ENCODE measurements at regions not wholly inside any gene's neighbourhood (a gene's known extent, or its start where the extent isn't known, plus 50 kb on each side); places are given as distances from the start of the nearest gene placed in this dataset.

DNA sequence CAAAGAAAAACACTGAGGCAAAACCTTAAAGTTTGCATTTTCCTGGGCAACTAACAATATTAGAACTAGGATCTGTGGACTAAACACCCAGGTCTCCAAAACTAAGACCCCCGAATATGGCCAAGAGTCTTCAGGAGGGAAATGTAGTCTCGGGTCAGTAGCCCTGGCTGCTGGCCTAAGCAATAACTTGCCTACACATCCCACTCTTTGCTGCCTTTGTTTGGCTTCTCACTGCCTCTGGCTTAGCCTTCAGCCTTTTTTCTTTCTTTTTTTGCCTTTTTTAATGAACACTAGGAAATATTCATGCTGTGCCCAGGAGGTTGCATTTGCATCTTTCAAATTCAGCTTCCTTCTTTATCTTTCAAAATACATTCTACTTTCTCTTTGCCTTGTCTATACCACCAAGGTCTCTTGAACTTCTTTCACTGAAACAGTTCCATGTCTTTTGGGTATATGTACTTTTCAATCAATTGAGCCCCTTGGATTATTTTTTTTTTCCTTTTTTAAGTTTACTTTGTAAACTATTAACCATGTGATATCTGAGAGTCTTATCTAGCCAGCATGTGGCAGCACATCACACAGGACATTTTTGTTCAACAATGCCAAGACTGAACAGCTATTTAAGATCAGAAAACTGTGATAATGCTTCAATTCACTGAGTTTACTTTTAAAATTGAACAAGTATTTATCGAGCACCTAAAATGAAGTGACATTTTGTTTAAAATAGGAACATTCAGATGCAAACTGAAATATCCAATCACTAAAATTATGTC lies 165.0 kb upstream of the TRPC6 start:
- Histone ChIP-seq H3K4me1 (ENCODE audit: control insufficient read depth in 5 of 5, insufficient read depth in 5 of 5, low read length in 5 of 5) (peaks cover 0 to 37% (median 0%) of the 10 kb centered on the region in 5 donors), H3K4me3 (no peak overlapping the region), H3K36me3 (ENCODE audit: control insufficient read depth in 4 of 4, insufficient read depth in 4 of 4, low read length in 4 of 4) (no peaks in the 10 kb centered on the region), H3K9me3 (ENCODE audit: control insufficient read depth in 4 of 4, insufficient read depth in 3 of 4, low read length in 3 of 4) (no peaks in the 10 kb centered on the region), H3K9ac (ENCODE audit: insufficient read depth in 1 of 2, low read length in 2 of 2) (peak overlapping the region in 1 of 2 donors; percentile 80), H3K27me3 (ENCODE audit: control insufficient read depth in 3 of 3, insufficient read depth in 3 of 3, low read length in 2 of 3) (no peaks in the 10 kb centered on the region), H3K27ac (ENCODE audit: low read depth in 1 of 2, low read length in 1 of 2) (no peak overlapping the region)
- TF ChIP-seq, protein P1, sequence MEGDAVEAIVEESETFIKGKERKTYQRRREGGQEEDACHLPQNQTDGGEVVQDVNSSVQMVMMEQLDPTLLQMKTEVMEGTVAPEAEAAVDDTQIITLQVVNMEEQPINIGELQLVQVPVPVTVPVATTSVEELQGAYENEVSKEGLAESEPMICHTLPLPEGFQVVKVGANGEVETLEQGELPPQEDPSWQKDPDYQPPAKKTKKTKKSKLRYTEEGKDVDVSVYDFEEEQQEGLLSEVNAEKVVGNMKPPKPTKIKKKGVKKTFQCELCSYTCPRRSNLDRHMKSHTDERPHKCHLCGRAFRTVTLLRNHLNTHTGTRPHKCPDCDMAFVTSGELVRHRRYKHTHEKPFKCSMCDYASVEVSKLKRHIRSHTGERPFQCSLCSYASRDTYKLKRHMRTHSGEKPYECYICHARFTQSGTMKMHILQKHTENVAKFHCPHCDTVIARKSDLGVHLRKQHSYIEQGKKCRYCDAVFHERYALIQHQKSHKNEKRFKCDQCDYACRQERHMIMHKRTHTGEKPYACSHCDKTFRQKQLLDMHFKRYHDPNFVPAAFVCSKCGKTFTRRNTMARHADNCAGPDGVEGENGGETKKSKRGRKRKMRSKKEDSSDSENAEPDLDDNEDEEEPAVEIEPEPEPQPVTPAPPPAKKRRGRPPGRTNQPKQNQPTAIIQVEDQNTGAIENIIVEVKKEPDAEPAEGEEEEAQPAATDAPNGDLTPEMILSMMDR (IDR thresholded peaks at IDR 0.05; ENCODE audit: control extremely low read depth, extremely low read depth): no peak
- DNase-seq: peak; percentile 24 to 87 (median 80)
- no peak for ATAC-seq (ENCODE audit: insufficient read depth, low FRiP score)
- WGBS, 2 donors: 57 to 76% methylated on average over 3 of the region's 3 CpGs

DNA sequence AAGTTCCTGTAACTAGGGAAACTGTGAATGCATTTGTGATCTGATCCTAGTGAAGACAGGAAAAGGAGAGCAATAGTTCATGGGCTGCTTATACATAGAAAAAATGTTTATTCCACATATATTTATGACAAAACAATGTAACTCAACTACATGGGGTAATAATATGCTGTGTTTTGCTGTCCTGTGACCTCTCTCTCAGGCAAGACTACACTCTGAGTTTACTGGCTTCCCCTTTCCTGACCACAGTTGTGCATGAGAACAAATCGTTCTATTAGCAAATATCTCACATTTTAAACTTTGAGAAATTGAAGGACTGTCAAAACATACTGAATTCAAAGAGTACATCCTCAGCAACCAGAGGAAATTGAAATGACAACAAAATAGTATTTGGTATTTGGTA lies 161.9 kb upstream of the TRPC6 start:
- H3K9me3 ChIP-seq (ENCODE audit: control insufficient read depth in 4 of 4, insufficient read depth in 3 of 4, low read length in 3 of 4): no peaks in the 10 kb centered on the region
- no peak overlapping the region for H3K4me3 ChIP-seq
- H3K4me1 ChIP-seq (ENCODE audit: control insufficient read depth in 5 of 5, insufficient read depth in 5 of 5, low read length in 5 of 5): peaks cover 0 to 39% (median 0%) of the 10 kb centered on the region in 5 donors
- 30 to 37% methylated on average over 1 of the region's 1 CpG for WGBS, 2 donors
- no peak overlapping the region for H3K9ac ChIP-seq (ENCODE audit: insufficient read depth in 1 of 2, low read length in 2 of 2)
- peak in 2 of 3 donors; percentile 17 to 34 for DNase-seq
- no peaks in the 10 kb centered on the region for H3K36me3 ChIP-seq (ENCODE audit: control insufficient read depth in 4 of 4, insufficient read depth in 4 of 4, low read length in 4 of 4)
- no peak for ATAC-seq (ENCODE audit: insufficient read depth, low FRiP score)
- H3K27ac ChIP-seq (ENCODE audit: low read depth in 1 of 2, low read length in 1 of 2): no peak overlapping the region
- TF ChIP-seq, protein P1 (IDR thresholded peaks at IDR 0.05; ENCODE audit: control extremely low read depth, extremely low read depth): no peak
- no peaks in the 10 kb centered on the region for H3K27me3 ChIP-seq (ENCODE audit: control insufficient read depth in 3 of 3, insufficient read depth in 3 of 3, low read length in 2 of 3)

DNA sequence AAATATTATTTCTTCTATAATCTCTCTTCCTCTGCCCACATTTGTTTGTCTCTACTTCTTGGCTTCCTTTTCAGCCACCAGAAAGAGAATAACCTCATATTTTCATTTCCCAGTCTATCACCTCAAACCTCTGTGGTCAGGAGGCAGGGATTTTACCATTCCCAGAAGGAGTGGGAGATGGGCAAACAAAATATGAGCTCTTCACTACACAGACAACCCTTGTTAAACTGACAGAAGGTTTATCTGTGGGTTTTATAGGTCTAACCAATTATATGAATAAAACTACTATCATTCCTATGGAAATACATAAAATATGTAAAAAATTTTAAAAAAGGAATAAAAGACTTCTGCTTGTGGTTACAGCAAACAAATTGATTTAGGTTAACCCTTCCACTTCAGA lies 160.0 kb upstream of the TRPC6 start:
- no peak for DNase-seq

More for the DNA sequence above, 160.0 kb upstream of the TRPC6 start:
- TF ChIP-seq, protein P1 (IDR thresholded peaks at IDR 0.05; ENCODE audit: control extremely low read depth, extremely low read depth): no peak
- no peaks in the 10 kb centered on the region for H3K9me3 ChIP-seq (ENCODE audit: control insufficient read depth in 4 of 4, insufficient read depth in 3 of 4, low read length in 3 of 4)
- no peaks in the 10 kb centered on the region for H3K36me3 ChIP-seq (ENCODE audit: control insufficient read depth in 4 of 4, insufficient read depth in 4 of 4, low read length in 4 of 4)
- H3K4me1 ChIP-seq (ENCODE audit: control insufficient read depth in 5 of 5, insufficient read depth in 5 of 5, low read length in 5 of 5): peaks cover 0 to 31% (median 0%) of the 10 kb centered on the region in 5 donors
- ATAC-seq (ENCODE audit: insufficient read depth, low FRiP score): no peak
- no peak overlapping the region for H3K4me3 ChIP-seq
- H3K27ac ChIP-seq (ENCODE audit: low read depth in 1 of 2, low read length in 1 of 2): no peak overlapping the region
- H3K9ac ChIP-seq (ENCODE audit: insufficient read depth in 1 of 2, low read length in 2 of 2): no peak overlapping the region
- H3K27me3 ChIP-seq (ENCODE audit: control insufficient read depth in 3 of 3, insufficient read depth in 3 of 3, low read length in 2 of 3): no peaks in the 10 kb centered on the region
